Stimulated activated CD4-positive, alpha-beta T cell treated with anti-CD3 and anti-CD28 coated beads, Interleukin-2, amount 100 ng/mL, for 4 hours (primary cell): ENCODE measurements at regions not wholly inside any gene's neighbourhood (a gene's known extent, or its start where the extent isn't known, plus 50 kb on each side); places are given as distances from the start of the nearest gene placed in this dataset.

ENCODE experiments used
- DNase-seq: peaks from one replicate; pipeline ENCODE4 v3.0.0-alpha.2; 2020; ENCODE audit warnings: low read depth

GRCh38 chr13:29999492-30000369, 149.3 kb upstream of the UBL3 start:
- no peak for DNase-seq

GRCh38 chr13:29996316-29996715, 145.9 kb upstream of the UBL3 start:
- no peak for DNase-seq

- no peak for DNase-seq
Measured at GRCh38 chr13:29994911-29995595, 144.6 kb upstream of the UBL3 start.

GRCh38 chr13:29993716-29994488, 143.5 kb upstream of the UBL3 start:
- DNase-seq, result no peak

- DNase-seq, result no peak
Measured at GRCh38 chr13:29993196-29993595, 142.8 kb upstream of the UBL3 start.

GRCh38 chr13:29991343-29991742, 140.9 kb upstream of the UBL3 start:
- DNase-seq, result no peak

- DNase-seq, result no peak
Measured at GRCh38 chr13:29987340-29987739, 136.9 kb upstream of the UBL3 start.

- DNase-seq, result no peak
Measured at GRCh38 chr13:29980339-29980738, 129.9 kb upstream of the UBL3 start.

- DNase-seq, result no peak
Measured at GRCh38 chr13:29978211-29978610, 127.8 kb upstream of the UBL3 start.

- no peak for DNase-seq
Measured at GRCh38 chr13:29977476-29978120, 127.2 kb upstream of the UBL3 start.

- DNase-seq, result no peak
Measured at GRCh38 chr13:29976535-29976934, 126.1 kb upstream of the UBL3 start.

GRCh38 chr13:29975283-29975682, 124.9 kb upstream of the UBL3 start:
- DNase-seq, result no peak

GRCh38 chr13:29969286-29969685, 118.9 kb upstream of the UBL3 start:
- no peak for DNase-seq

- DNase-seq, result no peak
Measured at GRCh38 chr13:29964181-29964845, 113.9 kb upstream of the UBL3 start.

- no peak for DNase-seq
Measured at GRCh38 chr13:29963089-29963488, 112.7 kb upstream of the UBL3 start.

GRCh38 chr13:29961036-29961670, 110.7 kb upstream of the UBL3 start:
- no peak for DNase-seq

GRCh38 chr13:29959603-29960002, 109.2 kb upstream of the UBL3 start:
- DNase-seq, result no peak

- no peak for DNase-seq
Measured at GRCh38 chr13:29959086-29959485, 108.7 kb upstream of the UBL3 start.

GRCh38 chr13:29958476-29958875, 108.1 kb upstream of the UBL3 start:
- no peak for DNase-seq

- no peak for DNase-seq
Measured at GRCh38 chr13:29957320-29957719, 106.9 kb upstream of the UBL3 start.

GRCh38 chr13:29956853-29957252, 106.4 kb upstream of the UBL3 start:
- no peak for DNase-seq
